ENCODE measurements at regions not wholly inside any gene's neighbourhood (a gene's known extent, or its start where the extent isn't known, plus 50 kb on each side); places are given as distances from the start of the nearest gene placed in this dataset.

DNA sequence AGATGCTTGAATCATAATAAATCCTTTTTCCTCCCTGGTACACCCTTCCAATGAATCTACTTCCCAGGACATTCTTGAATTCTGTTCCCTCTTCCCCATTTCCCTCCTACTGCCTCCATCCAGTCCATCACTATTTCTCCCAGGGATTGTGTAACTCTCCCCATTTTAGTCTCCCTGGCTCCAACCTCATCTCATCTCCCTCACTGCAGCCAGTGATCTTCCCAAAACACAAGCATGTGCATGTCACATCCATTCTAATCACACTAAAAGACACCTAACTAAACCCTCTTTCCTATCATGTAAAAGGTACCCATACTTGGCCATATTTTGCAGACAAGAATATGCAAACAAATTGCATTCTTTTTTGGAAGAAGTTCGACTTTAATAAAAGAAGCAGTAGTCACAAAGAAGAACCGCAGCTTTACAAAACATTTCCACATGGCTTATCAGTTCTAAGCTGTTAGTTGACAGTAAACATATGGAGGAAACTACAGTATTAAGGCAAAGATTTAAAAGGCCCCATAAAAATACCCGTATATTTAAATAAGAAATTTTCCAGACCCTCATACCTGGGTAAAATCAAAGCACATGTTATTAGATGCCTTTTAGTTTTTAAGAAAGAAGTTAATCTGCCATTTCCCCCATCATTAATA is 111.0 kb downstream of the KCTD12 start:
- TF ChIP-seq CTCF (optimal IDR thresholded peaks at IDR 0.05 in 1 of 3, IDR thresholded peaks at IDR 0.05 in 1 of 3, conservative IDR thresholded peaks at IDR 0.05 in 1 of 3; ENCODE audit: extremely low read depth in 1 of 3, insufficient read depth in 2 of 3, low read length in 3 of 3) (no peak), EZH2 (IDR thresholded peaks at IDR 0.05; ENCODE audit: low read length) (no peak)
